HEK293 (cell line): ENCODE measurements at regions not wholly inside any gene's neighbourhood (a gene's known extent, or its start where the extent isn't known, plus 50 kb on each side); places are given as distances from the start of the nearest gene placed in this dataset.
"Not testable (repeated sequence)": the region's sequence is repeated elsewhere in the genome, so short reads cannot be mapped to it uniquely, and the experiment has no call there.

Experiments used
- CTCF ChIA-PET: fragments of 350-600 bp; formaldehyde crosslinking; extraction: SDS; loops from one replicate; lab custom pipeline; 2021; ENCODE audit warnings: antibody characterized with exemption; lab: Yijun Ruan, JAX
- POLR2A ChIA-PET: fragments of 300-600 bp; formaldehyde crosslinking; extraction: SDS; loops from one replicate; lab custom pipeline; 2020; ENCODE audit warnings: antibody characterized with exemption, inconsistent platforms; lab: Yijun Ruan, JAX
- H3K27ac ChIP-seq: fragments of 200-500 bp; sonication (Bioruptor generic); 2 replicates; pipeline ENCODE4 v1.5.1; 2014; ENCODE audit warnings: low read depth, low read length, control low read depth, inconsistent platforms; ENCODE audit errors: extremely low read depth
- H3K36me3 ChIP-seq, 2 experiments: fragments of 200-500 bp in 1 of 2; sonication (Bioruptor generic) in 1 of 2; 1 replicate in 1 of 2; 2 replicates in 1 of 2; pipeline ENCODE4 v1.5.1; 2014 to 2017; ENCODE audit warnings: inconsistent platforms in 2 of 2, low read length in 2 of 2; ENCODE audit not compliant: control insufficient read depth in 2 of 2, insufficient read depth in 1 of 2
- H3K4me1 ChIP-seq: fragments of 200-500 bp; sonication (Bioruptor generic); 2 replicates; pipeline ENCODE4 v1.5.1; 2014; ENCODE audit warnings: mild to moderate bottlenecking, low read length, inconsistent platforms; ENCODE audit not compliant: control insufficient read depth, insufficient read depth
- H3K4me3 ChIP-seq: 2 replicates; pipeline ENCODE4 v1.5.1; 2011; ENCODE audit warnings: low read depth, mild to moderate bottlenecking, control low read depth, low read length, moderate library complexity
- H3K9me3 ChIP-seq: fragments of 200-500 bp; sonication (Bioruptor generic); 2 replicates; pipeline ENCODE4 v1.5.1; 2014; ENCODE audit warnings: low read depth, low read length, inconsistent platforms; ENCODE audit not compliant: control insufficient read depth, insufficient read depth
- FEZF1 ChIP-seq: fragments of 450-650 bp; formaldehyde crosslinking; IDR thresholded peaks from 2 replicates; pipeline ENCODE4 v1.5.1; 2016; ENCODE audit warnings: missing biosample characterization, missing genetic modification characterization
- GLIS1 ChIP-seq: fragments of 450-650 bp; formaldehyde crosslinking; IDR thresholded peaks from 2 replicates; pipeline ENCODE4 v1.5.1; 2016; ENCODE audit warnings: missing biosample characterization, missing genetic modification characterization
- HOXD13 ChIP-seq: sonication (generic); formaldehyde crosslinking; IDR thresholded peaks from 2 replicates; pipeline ENCODE4 v1.8.0; 2022; ENCODE audit warnings: missing genetic modification reagents, borderline replicate concordance
- MZF1 ChIP-seq: fragments of 450-650 bp; formaldehyde crosslinking; IDR thresholded peaks from 2 replicates; pipeline ENCODE4 v1.5.1; 2017; ENCODE audit warnings: missing biosample characterization, missing genetic modification characterization, borderline replicate concordance
- OSR2 ChIP-seq: fragments of 450-650 bp; formaldehyde crosslinking; IDR thresholded peaks from 2 replicates; pipeline ENCODE4 v1.5.1; 2016; ENCODE audit warnings: missing biosample characterization, missing genetic modification characterization
- OVOL3 ChIP-seq: fragments of 450-650 bp; formaldehyde crosslinking; IDR thresholded peaks from 2 replicates; pipeline ENCODE4 v1.5.1; 2016; ENCODE audit warnings: missing biosample characterization, missing genetic modification characterization
- PRDM1 ChIP-seq: fragments of 450-650 bp; formaldehyde crosslinking; IDR thresholded peaks from 2 replicates; pipeline ENCODE4; 2016; ENCODE audit warnings: missing biosample characterization, missing genetic modification characterization
- PRDM4 ChIP-seq: fragments of 450-650 bp; formaldehyde crosslinking; IDR thresholded peaks from 2 replicates; pipeline ENCODE4 v1.5.1; 2017; ENCODE audit warnings: missing biosample characterization, missing genetic modification characterization
- SP7 ChIP-seq: fragments of 450-650 bp; formaldehyde crosslinking; IDR thresholded peaks from 2 replicates; pipeline ENCODE4 v1.5.1; 2016; ENCODE audit warnings: missing biosample characterization, missing genetic modification characterization
- YY1 ChIP-seq: fragments of 450-650 bp; formaldehyde crosslinking; IDR thresholded peaks from 2 replicates; pipeline ENCODE4 v1.5.1; 2018; ENCODE audit warnings: missing biosample characterization, missing genetic modification characterization
- ZNF114 ChIP-seq: fragments of 450-650 bp; formaldehyde crosslinking; IDR thresholded peaks from 2 replicates; pipeline ENCODE4 v1.5.0; 2017; ENCODE audit warnings: missing biosample characterization, missing genetic modification characterization
- ZNF366 ChIP-seq: fragments of 450-650 bp; formaldehyde crosslinking; conservative IDR thresholded peaks from 2 replicates; pipeline ENCODE4 v1.5.1; 2016; ENCODE audit warnings: missing biosample characterization, missing genetic modification characterization
- ZNF433 ChIP-seq: fragments of 450-650 bp; formaldehyde crosslinking; IDR thresholded peaks from 2 replicates; pipeline ENCODE4 v1.5.1; 2016; ENCODE audit warnings: missing biosample characterization, missing genetic modification characterization, low read depth
- ZNF510 ChIP-seq: fragments of 450-650 bp; formaldehyde crosslinking; IDR thresholded peaks from 2 replicates; pipeline ENCODE4 v1.5.1; 2018; ENCODE audit warnings: mild to moderate bottlenecking, missing genetic modification characterization, missing biosample characterization; ENCODE audit not compliant: insufficient replicate concordance
- ZNF549 ChIP-seq: fragments of 450-650 bp; IDR thresholded peaks from 2 replicates; pipeline ENCODE4 v1.5.1; 2018; ENCODE audit warnings: missing biosample characterization, missing genetic modification characterization, mild to moderate bottlenecking, inconsistent platforms, moderate library complexity
- ZNF654 ChIP-seq: fragments of 450-650 bp; formaldehyde crosslinking; IDR thresholded peaks from 2 replicates; pipeline ENCODE4 v1.5.1; 2016; ENCODE audit warnings: low read depth, missing biosample characterization, missing genetic modification characterization
- ZNF658 ChIP-seq: fragments of 450-650 bp; formaldehyde crosslinking; IDR thresholded peaks from 2 replicates; pipeline ENCODE4; 2016; ENCODE audit warnings: missing biosample characterization, missing genetic modification characterization
- TF ChIP-seq, protein P1 (sequence below): fragments of 450-650 bp; formaldehyde crosslinking; IDR thresholded peaks from 2 replicates; pipeline ENCODE4 v1.5.1; 2016; ENCODE audit warnings: missing biosample characterization, missing genetic modification characterization, borderline replicate concordance
- TF ChIP-seq, protein P2 (sequence below): sonication (generic); formaldehyde crosslinking; IDR thresholded peaks from 2 replicates; pipeline ENCODE4 v1.8.1; 2022; ENCODE audit warnings: mild to moderate bottlenecking, moderate library complexity, missing genetic modification reagents

GRCh38 chr5:34416501-34417008 is 239.6 kb upstream of the RAI14 start (continued):
- TF ChIP-seq HOXD13 (CRISPR knock-in tag): no peak
- no peak for TF ChIP-seq ZNF433 (tag by site-specific recombination)
- TF ChIP-seq MZF1 (tag by site-specific recombination): no peak
- TF ChIP-seq, protein P1, sequence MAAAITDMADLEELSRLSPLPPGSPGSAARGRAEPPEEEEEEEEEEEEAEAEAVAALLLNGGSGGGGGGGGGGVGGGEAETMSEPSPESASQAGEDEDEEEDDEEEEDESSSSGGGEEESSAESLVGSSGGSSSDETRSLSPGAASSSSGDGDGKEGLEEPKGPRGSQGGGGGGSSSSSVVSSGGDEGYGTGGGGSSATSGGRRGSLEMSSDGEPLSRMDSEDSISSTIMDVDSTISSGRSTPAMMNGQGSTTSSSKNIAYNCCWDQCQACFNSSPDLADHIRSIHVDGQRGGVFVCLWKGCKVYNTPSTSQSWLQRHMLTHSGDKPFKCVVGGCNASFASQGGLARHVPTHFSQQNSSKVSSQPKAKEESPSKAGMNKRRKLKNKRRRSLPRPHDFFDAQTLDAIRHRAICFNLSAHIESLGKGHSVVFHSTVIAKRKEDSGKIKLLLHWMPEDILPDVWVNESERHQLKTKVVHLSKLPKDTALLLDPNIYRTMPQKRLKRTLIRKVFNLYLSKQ (tag by site-specific recombination): no peak
- TF ChIP-seq, protein P2, sequence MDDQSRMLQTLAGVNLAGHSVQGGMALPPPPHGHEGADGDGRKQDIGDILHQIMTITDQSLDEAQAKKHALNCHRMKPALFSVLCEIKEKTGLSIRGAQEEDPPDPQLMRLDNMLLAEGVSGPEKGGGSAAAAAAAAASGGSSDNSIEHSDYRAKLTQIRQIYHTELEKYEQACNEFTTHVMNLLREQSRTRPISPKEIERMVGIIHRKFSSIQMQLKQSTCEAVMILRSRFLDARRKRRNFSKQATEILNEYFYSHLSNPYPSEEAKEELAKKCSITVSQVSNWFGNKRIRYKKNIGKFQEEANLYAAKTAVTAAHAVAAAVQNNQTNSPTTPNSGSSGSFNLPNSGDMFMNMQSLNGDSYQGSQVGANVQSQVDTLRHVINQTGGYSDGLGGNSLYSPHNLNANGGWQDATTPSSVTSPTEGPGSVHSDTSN: no peak

DNA sequence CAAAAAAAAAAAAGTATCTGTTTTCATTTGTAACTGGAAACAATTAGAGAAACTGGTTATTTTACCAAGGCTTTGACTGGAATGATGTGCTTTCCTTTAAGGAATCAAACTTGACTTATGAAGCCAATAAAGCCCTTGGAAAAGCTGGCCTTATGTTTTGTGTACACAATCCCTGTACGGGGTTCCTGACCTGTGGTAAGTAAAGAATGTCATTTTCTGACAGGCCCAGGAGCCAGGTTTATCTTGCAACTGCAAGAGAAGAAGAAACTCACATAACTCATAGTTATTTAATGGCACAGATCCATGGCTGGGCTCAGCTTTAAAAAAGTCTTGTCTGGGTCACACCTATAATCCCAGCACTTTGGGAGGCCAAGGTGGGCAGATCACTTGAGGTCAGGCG is 235.9 kb upstream of the RAI14 start:
- not testable (repeated sequence) for H3K27ac ChIP-seq

GRCh38 chr5:34436761-34437501 is 219.2 kb upstream of the RAI14 start:
- H3K4me1 ChIP-seq: no peaks in the 10 kb centered on the region
- H3K4me3 ChIP-seq: no peak overlapping the region
- TF ChIP-seq SP7 (tag by site-specific recombination) (peak; percentile 63), PRDM4 (tag by site-specific recombination) (peak; percentile 51; the same call in 1 of the 2 replicates), HOXD13 (CRISPR knock-in tag) (no peak), ZNF658 (tag by site-specific recombination) (no peak), GLIS1 (tag by site-specific recombination) (peak; percentile 52), ZNF114 (no peak), ZNF549 (peak; percentile 96), OVOL3 (tag by site-specific recombination) (peak; percentile 45; the same call in 1 of the 2 replicates), ZNF366 (peak; percentile 41; the same call in 1 of the 2 replicates), PRDM1 (tag by site-specific recombination) (no peak), OSR2 (tag by site-specific recombination) (peak; percentile 70), FEZF1 (no peak), YY1 (tag by site-specific recombination) (no peak), ZNF510 (tag by site-specific recombination) (no peak), ZNF654 (0 out of 2 replicates have a peak, but pooled peaks have one; percentile 5)
- no peak overlapping the region for H3K27ac ChIP-seq
- H3K9me3 ChIP-seq: no peaks in the 10 kb centered on the region
- POLR2A ChIA-PET: no interaction called here
- H3K36me3 ChIP-seq: no peaks in the 10 kb centered on the region
- CTCF ChIA-PET: no interaction called here

More for the DNA sequence above, 235.9 kb upstream of the RAI14 start:
- H3K36me3 ChIP-seq, H3K4me1 ChIP-seq, H3K4me3 ChIP-seq, H3K9me3 ChIP-seq, POLR2A ChIA-PET: not testable (repeated sequence)
- CTCF ChIA-PET: interaction anchor here (0.7 kb wide), 1 partner anchor 425 kb away, joined by 5 read pairs; no protein-coding TSS in a partner anchor
